ENCODE measurements at regions not wholly inside any gene's neighbourhood (a gene's known extent, or its start where the extent isn't known, plus 50 kb on each side); places are given as distances from the start of the nearest gene placed in this dataset.

- in situ Hi-C loops (cut with HindIII; ENCODE audit: low pct_unique_long_range_greater_than_20kb, low sequenced_read_pairs), result no loop called here
- BruUV-seq (replicated peaks), result no TSS peak
Measured at GRCh38 chr3:86738684-86739083, 252.3 kb downstream of the VGLL3 start.

GRCh38 chr3:86737517-86737916 is 253.4 kb downstream of the VGLL3 start:
- intact Hi-C loops (cut with micrococcal nuclease; ENCODE audit: unreplicated experiment), result no loop called here
- no peak for ATAC-seq

More at GRCh38 chr3:86738684-86739083, 252.3 kb downstream of the VGLL3 start:
- no peak overlapping the region for H3K27ac ChIP-seq (ENCODE audit: low read length)
- no peaks in the 10 kb centered on the region for H3K4me1 ChIP-seq (ENCODE audit: control insufficient read depth, insufficient read depth, low read length)
- intact Hi-C loops (cut with micrococcal nuclease; ENCODE audit: unreplicated experiment), result no loop called here
- H3K27me3 ChIP-seq (ENCODE audit: control insufficient read depth, insufficient read depth, low read length), result no peaks in the 10 kb centered on the region
- H3K9me3 ChIP-seq (ENCODE audit: control insufficient read depth, insufficient read depth, low read depth, low read length), result no peaks in the 10 kb centered on the region
- no peak for ATAC-seq
- no peak for DNase-seq (ENCODE audit: low read depth, low spot score)
- H3K4me3 ChIP-seq (ENCODE audit: low read depth in 2 of 2, low read length in 2 of 2), result no peak overlapping the region
- ChIA-PET POLR2A (no interaction called here), CTCF (no interaction called here)
- no peaks in the 10 kb centered on the region for H3K36me3 ChIP-seq (ENCODE audit: control insufficient read depth, insufficient read depth, low read length)
- TF ChIP-seq REST (IDR thresholded peaks at IDR 0.05; ENCODE audit: insufficient read depth in 1 of 2, low read depth in 2 of 2, low read length in 1 of 2) (no peak), SIN3A (IDR thresholded peaks at IDR 0.05; ENCODE audit: borderline replicate concordance, insufficient read depth, low read depth, low read length) (no peak), POLR2AphosphoS5 (IDR thresholded peaks at IDR 0.05; ENCODE audit: low read depth, low read length) (no peak), TCF7L2 (IDR thresholded peaks at IDR 0.05; ENCODE audit: low read depth, low read length) (no peak)
- TF ChIP-seq, protein P1, sequence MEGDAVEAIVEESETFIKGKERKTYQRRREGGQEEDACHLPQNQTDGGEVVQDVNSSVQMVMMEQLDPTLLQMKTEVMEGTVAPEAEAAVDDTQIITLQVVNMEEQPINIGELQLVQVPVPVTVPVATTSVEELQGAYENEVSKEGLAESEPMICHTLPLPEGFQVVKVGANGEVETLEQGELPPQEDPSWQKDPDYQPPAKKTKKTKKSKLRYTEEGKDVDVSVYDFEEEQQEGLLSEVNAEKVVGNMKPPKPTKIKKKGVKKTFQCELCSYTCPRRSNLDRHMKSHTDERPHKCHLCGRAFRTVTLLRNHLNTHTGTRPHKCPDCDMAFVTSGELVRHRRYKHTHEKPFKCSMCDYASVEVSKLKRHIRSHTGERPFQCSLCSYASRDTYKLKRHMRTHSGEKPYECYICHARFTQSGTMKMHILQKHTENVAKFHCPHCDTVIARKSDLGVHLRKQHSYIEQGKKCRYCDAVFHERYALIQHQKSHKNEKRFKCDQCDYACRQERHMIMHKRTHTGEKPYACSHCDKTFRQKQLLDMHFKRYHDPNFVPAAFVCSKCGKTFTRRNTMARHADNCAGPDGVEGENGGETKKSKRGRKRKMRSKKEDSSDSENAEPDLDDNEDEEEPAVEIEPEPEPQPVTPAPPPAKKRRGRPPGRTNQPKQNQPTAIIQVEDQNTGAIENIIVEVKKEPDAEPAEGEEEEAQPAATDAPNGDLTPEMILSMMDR (IDR thresholded peaks at IDR 0.05), result no peak

More at GRCh38 chr3:86737517-86737916, 253.4 kb downstream of the VGLL3 start:
- no peaks in the 10 kb centered on the region for H3K36me3 ChIP-seq (ENCODE audit: control insufficient read depth, insufficient read depth, low read length)
- DNase-seq (ENCODE audit: low read depth, low spot score), result no peak
- no peaks in the 10 kb centered on the region for H3K4me1 ChIP-seq (ENCODE audit: control insufficient read depth, insufficient read depth, low read length)
- no TSS peak for BruUV-seq (replicated peaks)
- TF ChIP-seq, protein P1 (IDR thresholded peaks at IDR 0.05), result no peak
- TF ChIP-seq SIN3A (IDR thresholded peaks at IDR 0.05; ENCODE audit: borderline replicate concordance, insufficient read depth, low read depth, low read length) (no peak), REST (IDR thresholded peaks at IDR 0.05; ENCODE audit: insufficient read depth in 1 of 2, low read depth in 2 of 2, low read length in 1 of 2) (no peak), POLR2AphosphoS5 (IDR thresholded peaks at IDR 0.05; ENCODE audit: low read depth, low read length) (no peak), TCF7L2 (IDR thresholded peaks at IDR 0.05; ENCODE audit: low read depth, low read length) (no peak)
- CTCF ChIA-PET, result no interaction called here
- no peaks in the 10 kb centered on the region for H3K27me3 ChIP-seq (ENCODE audit: control insufficient read depth, insufficient read depth, low read length)
- H3K9me3 ChIP-seq (ENCODE audit: control insufficient read depth, insufficient read depth, low read depth, low read length), result no peaks in the 10 kb centered on the region
- no peak overlapping the region for H3K4me3 ChIP-seq (ENCODE audit: low read depth in 2 of 2, low read length in 2 of 2)
- no peak overlapping the region for H3K27ac ChIP-seq (ENCODE audit: low read length)
- POLR2A ChIA-PET, result no interaction called here
- in situ Hi-C loops (cut with HindIII; ENCODE audit: low pct_unique_long_range_greater_than_20kb, low sequenced_read_pairs), result no loop called here

Measured in Panc1 (cell line).